ENCODE measurements at regions not wholly inside any gene's neighbourhood (a gene's known extent, or its start where the extent isn't known, plus 50 kb on each side); places are given as distances from the start of the nearest gene placed in this dataset.

GRCh38 chr4:66923081-66923865 lies 622.0 kb downstream of the CENPC start:
- DNase-seq, result no peak

- no peak for DNase-seq
Measured at GRCh38 chr4:66921433-66921832, 623.9 kb downstream of the CENPC start.

GRCh38 chr4:66920514-66920913 lies 624.8 kb downstream of the CENPC start:
- DNase-seq, result no peak

- no peak for DNase-seq
Measured at GRCh38 chr4:66911880-66912279, 633.4 kb downstream of the CENPC start.

GRCh38 chr4:66906314-66906713 lies 639.0 kb downstream of the CENPC start:
- peak; percentile 51 for DNase-seq

GRCh38 chr4:66899422-66900065 lies 645.8 kb downstream of the CENPC start:
- no peak for DNase-seq

GRCh38 chr4:66893807-66894206 lies 651.5 kb downstream of the CENPC start:
- no peak for DNase-seq

- no peak for DNase-seq
Measured at GRCh38 chr4:66887061-66887460, 658.2 kb downstream of the CENPC start.

GRCh38 chr4:66885501-66886165 lies 659.7 kb downstream of the CENPC start:
- DNase-seq, result no peak

GRCh38 chr4:66876946-66877345 lies 668.4 kb downstream of the CENPC start:
- DNase-seq, result no peak

- no peak for DNase-seq
Measured at GRCh38 chr4:66872661-66873060, 672.6 kb downstream of the CENPC start.

GRCh38 chr4:66863481-66863880 lies 681.8 kb downstream of the CENPC start:
- DNase-seq, result no peak

- DNase-seq, result no peak
Measured at GRCh38 chr4:66855956-66856355, 689.3 kb downstream of the CENPC start.

GRCh38 chr4:66853845-66854244 lies 691.5 kb downstream of the CENPC start:
- no peak for DNase-seq

GRCh38 chr4:66852843-66853242 lies 692.5 kb downstream of the CENPC start:
- DNase-seq, result no peak

GRCh38 chr4:66849596-66849995 lies 695.7 kb downstream of the CENPC start:
- DNase-seq, result no peak

GRCh38 chr4:66842724-66843088 lies 702.6 kb downstream of the CENPC start:
- DNase-seq, result no peak

GRCh38 chr4:66842026-66842723 lies 703.1 kb downstream of the CENPC start:
- DNase-seq, result no peak

GRCh38 chr4:66840178-66840577 lies 705.1 kb downstream of the CENPC start:
- no peak for DNase-seq

- DNase-seq, result no peak
Measured at GRCh38 chr4:66837279-66837922, 707.9 kb downstream of the CENPC start.

- no peak for DNase-seq
Measured at GRCh38 chr4:66829310-66829709, 716.0 kb downstream of the CENPC start.

GRCh38 chr4:66820681-66821080 lies 724.6 kb downstream of the CENPC start:
- DNase-seq, result no peak

GRCh38 chr4:66814277-66814676 lies 731.0 kb downstream of the CENPC start:
- DNase-seq, result no peak
